ENCODE measurements at regions not wholly inside any gene's neighbourhood (a gene's known extent, or its start where the extent isn't known, plus 50 kb on each side); places are given as distances from the start of the nearest gene placed in this dataset.

DNA sequence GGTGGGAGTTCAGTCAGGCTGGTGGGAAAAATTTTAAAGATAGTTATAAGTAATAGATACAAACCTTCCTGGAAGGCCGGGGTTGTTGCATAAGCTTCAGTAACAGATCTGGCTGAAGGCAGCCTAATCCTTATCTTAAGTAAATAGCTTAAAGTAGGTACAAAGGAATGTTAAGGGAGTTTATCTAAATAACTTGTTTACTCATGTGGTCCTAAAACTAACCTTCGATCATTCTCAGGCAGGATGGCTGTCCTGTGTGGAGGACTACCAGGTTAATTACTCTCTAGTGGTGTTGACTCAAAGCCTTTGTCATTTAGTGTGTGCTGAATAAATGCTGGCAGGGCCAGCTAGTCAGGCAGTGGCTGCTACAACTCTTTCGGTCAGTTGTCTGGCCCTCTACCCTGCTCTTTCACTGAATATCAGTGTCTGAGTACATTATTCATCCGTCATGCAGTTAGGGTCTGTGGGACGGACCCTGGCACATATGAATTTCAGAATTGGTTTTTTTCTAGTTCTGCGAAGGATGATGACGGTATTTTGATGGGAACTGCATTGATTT, 131.6 kb upstream of the TAB2 start:
- Mint-ChIP-seq H3K27ac (no peak overlapping the region), H3K4me1 (peaks cover 19% of the 10 kb centered on the region), H3K27me3 (no peaks in the 10 kb centered on the region), H3K9me3 (peaks cover 26% of the 10 kb centered on the region), H3K4me3 (no peak overlapping the region), H3K36me3 (peaks cover 20% of the 10 kb centered on the region)
- no peak for DNase-seq

DNA sequence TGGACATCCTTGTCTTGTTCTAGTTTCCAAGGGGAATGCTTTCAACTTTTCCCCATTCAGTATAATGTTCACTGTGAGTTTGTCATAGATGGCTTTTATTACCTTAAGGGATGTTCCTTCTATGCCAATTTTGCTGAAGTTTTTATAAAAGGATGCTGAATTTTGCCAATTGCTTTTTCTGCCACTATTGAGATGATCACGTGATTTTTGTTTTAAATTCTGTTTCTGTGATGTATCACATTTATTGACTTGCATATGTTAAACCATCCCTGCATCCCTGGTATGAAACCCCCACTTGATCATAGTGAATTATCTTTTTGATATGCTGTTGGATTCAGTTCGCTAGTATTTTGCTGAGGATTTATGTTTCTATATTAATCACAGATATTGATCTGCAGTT, 130.6 kb upstream of the TAB2 start:
- peaks cover 23% of the 10 kb centered on the region for H3K4me1 Mint-ChIP-seq
- no peaks in the 10 kb centered on the region for H3K27me3 Mint-ChIP-seq
- H3K4me3 Mint-ChIP-seq, result no peak overlapping the region
- DNase-seq, result no peak
- peaks cover 20% of the 10 kb centered on the region for H3K36me3 Mint-ChIP-seq
- no peak overlapping the region for H3K27ac Mint-ChIP-seq
- H3K9me3 Mint-ChIP-seq, result peaks cover 26% of the 10 kb centered on the region

DNA sequence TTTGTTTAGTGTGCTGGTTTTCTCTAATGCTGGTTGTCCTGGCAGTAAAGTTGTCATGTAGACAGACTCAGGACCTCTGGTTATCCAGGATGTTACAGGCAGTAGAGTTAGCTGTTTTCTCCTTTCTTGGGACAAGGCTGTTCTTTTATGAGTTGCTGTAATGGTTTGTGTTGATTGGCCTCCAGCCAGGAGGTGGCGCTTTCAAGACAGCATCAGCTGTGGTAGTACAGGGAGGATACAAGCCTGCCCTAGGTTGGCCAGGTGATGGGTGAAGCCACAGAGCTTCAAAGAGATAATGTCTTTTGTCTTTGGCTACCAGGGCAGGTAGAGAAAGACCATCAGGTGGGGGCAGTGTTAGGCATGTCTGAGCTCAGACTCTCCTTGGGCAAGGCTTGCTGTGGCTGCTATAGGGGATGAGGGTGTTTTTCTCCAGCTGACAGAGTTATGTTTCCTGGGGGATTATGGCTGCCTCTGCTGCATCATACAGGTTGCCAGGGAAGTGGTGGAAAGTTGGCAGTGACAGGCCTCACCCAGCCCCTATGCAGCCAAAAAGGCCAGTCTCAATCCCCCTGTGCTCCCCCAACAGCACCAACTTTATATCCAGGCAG, 127.2 kb upstream of the TAB2 start:
- H3K9me3 Mint-ChIP-seq, result peaks cover 16% of the 10 kb centered on the region
- peaks cover 15% of the 10 kb centered on the region for H3K4me1 Mint-ChIP-seq
- peak; percentile 49 for DNase-seq
- no peak overlapping the region for H3K4me3 Mint-ChIP-seq
- H3K36me3 Mint-ChIP-seq, result peaks cover 18% of the 10 kb centered on the region
- no peaks in the 10 kb centered on the region for H3K27me3 Mint-ChIP-seq
- no peak overlapping the region for H3K27ac Mint-ChIP-seq

DNA sequence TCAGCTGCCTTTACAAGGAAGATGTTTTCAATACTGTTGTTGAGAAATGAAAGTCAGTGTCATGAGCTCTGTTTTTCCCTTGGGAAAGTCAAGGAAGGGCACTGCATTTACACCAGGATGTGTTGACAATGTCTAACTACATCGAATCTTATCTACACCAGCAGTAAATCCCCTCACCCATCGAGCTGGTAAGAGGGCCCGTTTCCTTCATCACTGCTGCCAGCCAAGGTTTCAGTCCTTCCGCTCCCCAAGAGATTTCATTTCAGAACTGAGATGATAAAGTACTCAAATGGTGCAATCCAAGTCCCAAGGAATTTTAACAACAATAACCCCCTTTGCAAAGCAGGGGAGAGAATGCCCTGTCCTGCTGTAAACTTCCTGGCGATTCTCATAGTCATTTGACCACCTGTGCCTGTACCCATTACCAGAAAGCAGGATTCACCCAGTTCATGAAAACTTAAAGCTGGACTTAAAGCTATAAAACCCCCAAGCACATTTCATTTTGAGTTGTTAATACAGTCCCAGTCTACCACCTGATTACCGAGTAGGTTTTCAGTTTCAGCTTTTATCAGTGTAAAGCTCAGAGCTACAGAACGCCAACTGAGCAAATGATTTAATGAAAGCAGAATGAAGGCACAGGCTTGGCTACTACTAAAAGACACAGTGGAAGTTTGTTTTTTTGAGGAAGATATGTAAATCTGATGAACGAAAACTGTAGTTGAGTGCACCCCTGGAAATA, 122.5 kb upstream of the TAB2 start:
- H3K9me3 Mint-ChIP-seq, result peaks cover 22% of the 10 kb centered on the region
- H3K36me3 Mint-ChIP-seq, result peaks cover 16% of the 10 kb centered on the region
- no peaks in the 10 kb centered on the region for H3K27me3 Mint-ChIP-seq
- no peak for DNase-seq
- no peak overlapping the region for H3K27ac Mint-ChIP-seq
- peaks cover 13% of the 10 kb centered on the region for H3K4me1 Mint-ChIP-seq
- H3K4me3 Mint-ChIP-seq, result no peak overlapping the region

DNA sequence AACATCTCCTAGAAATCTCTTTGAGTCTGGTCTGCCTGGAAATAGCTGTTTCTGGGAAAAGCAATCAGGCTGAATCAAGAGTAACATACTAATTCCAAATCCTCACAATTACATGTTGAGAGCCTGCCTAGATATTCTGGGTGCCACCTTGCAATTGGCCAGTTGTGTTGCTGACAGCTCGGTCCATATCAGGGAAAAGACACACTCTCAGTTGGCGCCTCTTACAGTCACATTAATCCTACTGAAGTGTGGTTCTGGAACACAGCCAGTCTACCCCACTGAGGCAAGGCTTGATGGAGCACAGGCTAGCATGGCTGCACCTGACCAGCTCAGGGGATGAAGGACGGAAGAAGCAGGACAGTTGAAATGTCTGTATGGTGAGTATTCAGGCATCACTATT, 121.4 kb upstream of the TAB2 start:
- no peak overlapping the region for H3K4me3 Mint-ChIP-seq
- no peaks in the 10 kb centered on the region for H3K27me3 Mint-ChIP-seq
- H3K4me1 Mint-ChIP-seq, result peaks cover 6% of the 10 kb centered on the region
- H3K9me3 Mint-ChIP-seq, result peaks cover 22% of the 10 kb centered on the region
- peaks cover 14% of the 10 kb centered on the region for H3K36me3 Mint-ChIP-seq
- no peak for DNase-seq
- no peak overlapping the region for H3K27ac Mint-ChIP-seq

DNA sequence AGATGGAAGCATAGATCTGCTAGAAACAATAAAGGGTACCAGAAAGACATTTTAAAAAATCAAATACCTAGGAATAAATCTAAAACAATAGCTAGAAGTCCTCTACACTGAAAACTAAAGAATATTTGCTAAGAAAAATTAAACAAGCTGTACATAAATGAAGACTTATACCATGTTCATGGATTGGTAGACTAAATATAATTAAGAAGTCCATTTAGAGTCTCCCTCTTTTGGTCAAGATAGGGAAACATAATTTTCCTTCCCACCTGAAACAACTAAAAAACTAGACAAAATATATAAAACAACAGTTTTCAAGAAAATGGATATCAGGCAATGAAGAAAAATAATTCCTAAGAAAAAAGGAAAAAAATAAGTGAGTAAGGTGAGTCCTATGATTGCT, 120.0 kb upstream of the TAB2 start:
- no peak for DNase-seq
- no peak overlapping the region for H3K4me3 Mint-ChIP-seq
- peaks cover 24% of the 10 kb centered on the region for H3K9me3 Mint-ChIP-seq
- no peaks in the 10 kb centered on the region for H3K27me3 Mint-ChIP-seq
- H3K36me3 Mint-ChIP-seq, result peaks cover 14% of the 10 kb centered on the region
- H3K27ac Mint-ChIP-seq, result no peak overlapping the region
- peaks cover 2% of the 10 kb centered on the region for H3K4me1 Mint-ChIP-seq

DNA sequence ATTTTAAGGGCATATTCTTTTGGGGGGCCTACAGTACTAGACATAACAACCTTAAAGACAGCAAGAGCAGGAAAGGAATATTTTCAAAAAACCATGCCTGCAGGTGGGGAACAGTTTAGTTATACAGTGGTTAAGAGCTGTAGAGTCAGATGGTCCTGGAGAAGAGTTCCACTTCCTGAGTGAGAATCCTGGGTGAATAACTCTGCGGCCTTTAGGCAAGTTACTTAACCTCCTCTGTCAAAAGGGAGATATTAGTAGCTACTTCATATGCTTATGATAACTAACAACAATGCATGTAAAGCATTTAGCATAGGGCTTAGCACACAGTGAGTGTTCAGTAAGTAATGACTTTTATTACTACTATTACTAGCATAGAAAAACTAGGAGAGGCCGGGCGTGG, 119.2 kb upstream of the TAB2 start:
- H3K27me3 Mint-ChIP-seq, result no peaks in the 10 kb centered on the region
- H3K4me3 Mint-ChIP-seq, result no peak overlapping the region
- DNase-seq, result no peak
- H3K27ac Mint-ChIP-seq, result no peak overlapping the region
- H3K9me3 Mint-ChIP-seq, result peaks cover 24% of the 10 kb centered on the region
- H3K4me1 Mint-ChIP-seq, result peaks cover 8% of the 10 kb centered on the region
- H3K36me3 Mint-ChIP-seq, result peaks cover 14% of the 10 kb centered on the region

DNA sequence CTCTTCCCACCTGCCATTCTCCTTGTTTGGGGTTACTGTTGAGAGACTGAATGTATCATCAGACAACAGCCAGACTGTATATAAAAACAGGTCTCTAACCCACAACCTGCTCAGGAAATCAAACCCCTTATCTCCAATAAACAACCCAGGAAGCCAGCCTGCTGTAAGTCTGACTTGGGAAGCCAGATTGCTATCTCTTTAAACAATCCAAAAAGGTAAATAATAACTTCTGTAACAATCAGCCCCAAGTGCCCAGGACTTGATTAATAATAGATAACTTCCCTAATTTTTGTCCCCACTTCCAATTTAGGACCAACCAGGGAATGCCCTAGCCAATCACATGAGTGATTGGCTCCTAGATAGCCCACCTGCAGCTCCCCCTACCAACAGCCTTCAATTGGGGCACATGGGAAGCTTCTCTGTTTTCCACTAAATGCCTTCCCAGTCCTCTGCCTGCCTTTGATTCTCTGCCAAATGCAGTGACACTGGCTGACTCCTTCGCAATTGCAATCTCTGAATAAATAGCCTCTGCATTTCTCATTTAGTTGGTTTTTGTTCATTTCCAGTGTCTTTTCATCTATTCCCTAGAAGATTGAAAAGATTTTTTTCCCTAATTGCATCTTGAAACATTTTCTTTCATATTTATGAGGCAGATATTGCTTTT, 117.1 kb upstream of the TAB2 start:
- Mint-ChIP-seq H3K9me3 (peaks cover 24% of the 10 kb centered on the region), H3K36me3 (peaks cover 14% of the 10 kb centered on the region), H3K27me3 (no peaks in the 10 kb centered on the region), H3K4me1 (peaks cover 11% of the 10 kb centered on the region), H3K27ac (no peak overlapping the region), H3K4me3 (no peak overlapping the region)
- DNase-seq, result no peak

DNA sequence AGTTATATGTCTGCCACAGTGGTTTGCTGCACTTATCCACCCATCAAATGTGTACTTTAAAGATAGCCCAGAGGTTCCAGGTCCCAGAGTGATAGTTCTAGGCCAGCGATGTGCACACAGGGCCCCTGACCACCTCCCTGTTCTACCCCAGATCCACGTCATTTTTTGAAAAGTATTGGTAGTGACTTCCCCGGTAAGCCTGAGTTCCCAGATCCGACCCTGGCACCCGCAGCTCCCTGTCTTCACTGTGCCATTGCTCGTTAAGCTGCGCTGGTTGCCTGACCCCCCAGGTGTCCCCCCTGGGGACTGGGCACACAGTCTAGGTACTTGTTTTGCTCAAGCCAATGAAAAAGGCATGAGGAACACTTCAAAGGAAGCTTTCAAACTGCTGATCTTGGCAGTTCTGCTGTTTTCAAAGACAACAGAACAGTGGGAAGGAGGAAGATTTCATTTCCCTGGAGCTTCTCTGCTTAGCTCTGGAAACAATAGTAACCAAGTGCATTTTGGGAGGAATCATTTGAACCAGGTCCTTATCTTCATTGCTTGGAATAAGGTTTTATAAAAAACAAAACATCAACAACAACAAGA, 116.3 kb upstream of the TAB2 start:
- no peak for DNase-seq
- Mint-ChIP-seq H3K27me3 (no peaks in the 10 kb centered on the region), H3K9me3 (peaks cover 23% of the 10 kb centered on the region), H3K4me1 (peaks cover 11% of the 10 kb centered on the region), H3K4me3 (no peak overlapping the region), H3K27ac (no peak overlapping the region), H3K36me3 (peaks cover 14% of the 10 kb centered on the region)

DNA sequence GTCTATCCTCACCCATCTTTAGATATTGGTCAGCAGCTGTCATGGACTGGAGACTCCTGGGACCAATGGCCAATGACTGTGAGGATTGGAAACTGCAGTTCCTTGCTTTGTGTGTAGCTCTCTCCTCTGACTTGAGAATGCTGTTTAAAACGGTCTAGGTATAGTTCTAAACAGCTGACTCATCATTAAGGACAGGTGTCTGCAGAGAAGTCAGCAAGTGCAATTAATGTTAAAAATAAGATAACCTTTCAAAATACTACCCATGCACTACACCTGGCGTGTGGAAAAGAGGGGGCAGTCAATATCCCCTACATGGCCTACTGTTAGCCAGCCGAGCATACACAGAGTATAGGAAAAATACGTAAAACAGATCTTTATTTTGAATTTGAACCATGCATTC, 115.4 kb upstream of the TAB2 start:
- Mint-ChIP-seq H3K4me3 (no peak overlapping the region), H3K27ac (no peak overlapping the region), H3K4me1 (peaks cover 11% of the 10 kb centered on the region), H3K36me3 (peaks cover 10% of the 10 kb centered on the region), H3K27me3 (no peaks in the 10 kb centered on the region), H3K9me3 (peaks cover 14% of the 10 kb centered on the region)
- DNase-seq, result no peak

DNA sequence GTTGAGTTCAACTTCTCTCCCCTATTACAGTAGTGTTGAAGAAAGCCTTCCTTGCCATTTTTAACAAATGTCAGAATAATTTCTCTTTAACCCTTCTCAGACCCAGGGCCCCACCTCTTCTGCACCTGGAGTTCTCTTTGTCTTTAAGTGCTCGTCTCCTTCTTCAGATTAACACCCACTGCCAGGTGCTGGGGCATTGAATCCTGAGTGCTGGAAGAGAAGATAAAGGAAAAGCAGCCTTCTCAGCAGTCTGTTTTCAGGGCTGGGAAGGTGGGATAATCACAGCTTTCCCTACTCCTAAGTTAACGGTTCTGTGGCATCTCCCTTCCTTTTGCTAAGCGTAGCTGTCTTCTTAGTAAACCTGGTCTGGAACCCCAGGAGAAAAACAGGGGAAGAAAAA, 114.6 kb upstream of the TAB2 start:
- Mint-ChIP-seq H3K4me3 (no peak overlapping the region), H3K4me1 (peaks cover 11% of the 10 kb centered on the region), H3K9me3 (peaks cover 9% of the 10 kb centered on the region), H3K27me3 (no peaks in the 10 kb centered on the region), H3K27ac (no peak overlapping the region), H3K36me3 (peaks cover 6% of the 10 kb centered on the region)
- DNase-seq, result no peak

DNA sequence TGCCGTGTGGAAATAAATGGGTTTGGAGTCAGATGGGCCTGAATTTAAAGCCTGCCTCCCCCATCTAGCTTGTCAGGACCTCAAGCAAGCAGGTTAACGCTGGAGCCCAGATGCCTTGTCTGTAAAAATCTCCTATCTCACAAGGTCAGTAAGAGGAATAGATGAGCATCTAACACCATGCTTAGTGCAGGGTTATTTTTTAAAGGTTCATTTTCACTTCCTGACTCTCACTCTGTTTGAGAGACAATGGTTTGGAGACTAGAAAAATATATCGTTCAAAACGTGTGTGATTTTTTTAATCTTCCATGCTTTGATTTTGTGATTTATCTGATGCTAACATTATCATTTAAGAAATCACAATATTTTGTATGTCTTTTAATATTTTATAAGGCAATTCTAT, 114.0 kb upstream of the TAB2 start:
- H3K4me1 Mint-ChIP-seq, result peaks cover 8% of the 10 kb centered on the region
- DNase-seq, result no peak
- no peak overlapping the region for H3K4me3 Mint-ChIP-seq
- peaks cover 9% of the 10 kb centered on the region for H3K9me3 Mint-ChIP-seq
- H3K27ac Mint-ChIP-seq, result no peak overlapping the region
- no peaks in the 10 kb centered on the region for H3K27me3 Mint-ChIP-seq
- H3K36me3 Mint-ChIP-seq, result peaks cover 8% of the 10 kb centered on the region

DNA sequence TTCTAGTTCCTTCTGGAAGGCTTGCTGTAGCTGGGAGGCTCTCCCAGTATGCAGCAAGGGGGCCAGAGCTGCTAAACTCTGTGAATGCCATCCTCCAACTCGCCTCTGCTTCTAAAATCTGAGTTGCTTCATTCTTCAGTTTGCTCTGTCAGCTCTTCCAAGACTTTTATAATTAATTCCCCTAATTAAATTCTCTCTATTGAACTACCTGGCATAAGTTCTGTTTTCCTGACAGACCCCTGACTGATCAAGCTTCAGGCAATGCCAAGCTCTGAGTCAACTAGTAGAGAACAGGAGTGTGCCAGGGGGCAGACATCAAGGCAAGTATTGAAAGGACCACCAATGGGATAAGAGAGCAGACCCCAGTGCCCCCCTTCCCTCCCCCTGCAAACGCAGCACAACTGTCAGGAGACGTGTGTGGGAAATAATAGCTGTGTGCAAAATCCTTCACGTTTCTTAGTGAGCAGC, 109.3 kb upstream of the TAB2 start:
- no peak for DNase-seq
- Mint-ChIP-seq H3K27ac (no peak overlapping the region), H3K9me3 (peaks cover 5% of the 10 kb centered on the region), H3K4me1 (peaks cover 17% of the 10 kb centered on the region), H3K4me3 (no peak overlapping the region), H3K36me3 (peaks cover 20% of the 10 kb centered on the region), H3K27me3 (no peaks in the 10 kb centered on the region)

DNA sequence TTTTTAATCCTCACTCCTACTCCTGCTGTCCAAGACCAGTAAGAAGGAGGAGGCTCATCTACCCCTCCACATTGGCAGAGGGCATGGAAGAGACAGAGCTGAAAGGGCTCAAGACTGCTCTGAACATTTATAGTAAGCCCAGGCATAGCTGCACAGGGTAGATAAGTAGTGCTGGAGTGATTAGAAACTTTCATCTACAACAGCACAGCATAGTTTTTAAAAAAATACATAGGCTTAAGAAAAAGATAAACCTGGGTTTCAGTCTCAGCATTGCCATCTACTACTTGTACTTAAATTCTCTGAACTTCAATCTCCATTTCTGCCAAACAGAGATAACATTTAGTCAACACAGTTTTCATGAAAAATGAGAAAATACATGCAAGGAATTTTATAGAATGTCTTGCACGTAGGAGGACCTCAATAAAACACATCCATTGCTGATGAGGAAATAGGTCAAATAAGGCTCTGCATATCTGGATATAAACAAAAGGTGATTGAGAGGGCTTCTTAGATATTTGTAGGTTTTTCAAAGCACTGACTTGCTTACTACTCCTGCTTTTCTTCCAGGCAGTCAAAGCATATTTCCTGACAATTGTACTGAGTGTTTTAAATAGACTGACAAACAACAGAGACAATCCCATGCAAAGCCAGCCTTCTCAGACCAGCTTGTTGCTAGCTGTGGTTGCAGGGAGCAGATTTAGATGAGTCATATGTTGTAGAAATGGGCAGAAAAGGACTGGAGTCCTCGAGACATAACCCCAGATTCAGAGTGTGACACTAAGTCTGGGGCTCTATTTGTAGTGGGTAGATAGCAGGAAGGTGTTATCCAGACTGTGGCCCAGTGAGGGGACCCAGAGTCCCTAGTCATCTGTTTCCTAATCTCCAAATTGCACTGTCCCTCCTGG, 107.4 kb upstream of the TAB2 start:
- peak overlapping the region; percentile 49 for H3K4me3 Mint-ChIP-seq
- H3K36me3 Mint-ChIP-seq, result peaks cover 20% of the 10 kb centered on the region
- no peak for DNase-seq
- H3K9me3 Mint-ChIP-seq, result peaks cover 5% of the 10 kb centered on the region
- peaks cover 13% of the 10 kb centered on the region for H3K4me1 Mint-ChIP-seq
- no peaks in the 10 kb centered on the region for H3K27me3 Mint-ChIP-seq
- peak overlapping the region; percentile 83 for H3K27ac Mint-ChIP-seq

Measured in activated naive CD8-positive, alpha-beta T cell treated with anti-CD3 and anti-CD28 coated beads for 36 hours (primary cell).